HL-60 (cell line): ENCODE measurements at regions not wholly inside any gene's neighbourhood (a gene's known extent, or its start where the extent isn't known, plus 50 kb on each side); places are given as distances from the start of the nearest gene placed in this dataset.
"Not testable (repeated sequence)": the region's sequence is repeated elsewhere in the genome, so short reads cannot be mapped to it uniquely, and the experiment has no call there.

ENCODE experiments used
- DNase-seq, 2 experiments: peaks; one replicate each; pipeline ENCODE4 v3.0.0-alpha.2; 2010 to 2020; ENCODE audit warnings: low read depth in 1 of 2, low spot score in 1 of 2
- H3K27ac ChIP-seq: fragments of 250-450 bp; sonication (Bioruptor Pico); replicated peaks from 2 replicates; pipeline ENCODE4 v1.5.1; 2020; ENCODE audit warnings: mild to moderate bottlenecking, moderate library complexity
- H3K27me3 ChIP-seq: fragments of 250-450 bp; sonication (Bioruptor Pico); 2 replicates; pipeline ENCODE4 v1.5.1; 2021; ENCODE audit warnings: mild to moderate bottlenecking, moderate library complexity; ENCODE audit not compliant: insufficient read depth, poor library complexity, severe bottlenecking
- H3K4me3 ChIP-seq: replicated peaks from 2 replicates; pipeline ENCODE4 v1.5.1; 2011; ENCODE audit warnings: mild to moderate bottlenecking, control low read depth, low read length; ENCODE audit not compliant: insufficient read depth
- GABPA ChIP-seq: IDR thresholded peaks from 2 replicates; pipeline ENCODE4 v1.6.1; 2012; ENCODE audit warnings: low read depth
- POLR2AphosphoS5 ChIP-seq: IDR thresholded peaks from 2 replicates; pipeline ENCODE4 v1.6.1; 2012; ENCODE audit warnings: low read depth
- SPI1 ChIP-seq: IDR thresholded peaks from 2 replicates; pipeline ENCODE4 v1.6.1; 2012; ENCODE audit warnings: low read depth, mild to moderate bottlenecking, borderline replicate concordance
- TF ChIP-seq, protein P1 (sequence below): IDR thresholded peaks from 2 replicates; pipeline ENCODE4 v1.6.1; 2012; ENCODE audit warnings: low read depth; ENCODE audit not compliant: insufficient replicate concordance
- TF ChIP-seq, protein P2 (sequence below): IDR thresholded peaks from one replicate; pipeline ENCODE4 v1.5.1; 2011; ENCODE audit warnings: low read length, control low read depth, inconsistent platforms; ENCODE audit not compliant: insufficient read depth

DNA sequence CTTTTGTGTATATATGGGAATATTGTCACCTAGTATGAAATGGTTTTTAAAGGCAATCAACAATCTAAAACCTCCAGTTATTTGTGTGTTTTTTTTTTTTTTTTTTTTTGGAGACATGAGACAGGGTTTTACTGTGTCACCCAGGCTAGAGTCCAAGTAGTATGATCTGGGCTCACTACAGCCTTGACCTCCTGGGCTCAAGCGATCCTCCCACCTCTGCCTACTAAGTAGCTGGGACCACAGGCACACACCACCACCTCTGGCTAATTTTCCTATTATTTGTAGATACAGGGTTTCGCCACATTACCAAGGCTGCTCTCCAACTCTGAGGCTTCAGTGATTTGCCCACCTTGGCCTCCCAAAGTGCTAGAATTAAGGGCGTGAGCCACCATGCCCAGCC, 349.9 kb downstream of the UTRN start:
- TF ChIP-seq, protein P1, sequence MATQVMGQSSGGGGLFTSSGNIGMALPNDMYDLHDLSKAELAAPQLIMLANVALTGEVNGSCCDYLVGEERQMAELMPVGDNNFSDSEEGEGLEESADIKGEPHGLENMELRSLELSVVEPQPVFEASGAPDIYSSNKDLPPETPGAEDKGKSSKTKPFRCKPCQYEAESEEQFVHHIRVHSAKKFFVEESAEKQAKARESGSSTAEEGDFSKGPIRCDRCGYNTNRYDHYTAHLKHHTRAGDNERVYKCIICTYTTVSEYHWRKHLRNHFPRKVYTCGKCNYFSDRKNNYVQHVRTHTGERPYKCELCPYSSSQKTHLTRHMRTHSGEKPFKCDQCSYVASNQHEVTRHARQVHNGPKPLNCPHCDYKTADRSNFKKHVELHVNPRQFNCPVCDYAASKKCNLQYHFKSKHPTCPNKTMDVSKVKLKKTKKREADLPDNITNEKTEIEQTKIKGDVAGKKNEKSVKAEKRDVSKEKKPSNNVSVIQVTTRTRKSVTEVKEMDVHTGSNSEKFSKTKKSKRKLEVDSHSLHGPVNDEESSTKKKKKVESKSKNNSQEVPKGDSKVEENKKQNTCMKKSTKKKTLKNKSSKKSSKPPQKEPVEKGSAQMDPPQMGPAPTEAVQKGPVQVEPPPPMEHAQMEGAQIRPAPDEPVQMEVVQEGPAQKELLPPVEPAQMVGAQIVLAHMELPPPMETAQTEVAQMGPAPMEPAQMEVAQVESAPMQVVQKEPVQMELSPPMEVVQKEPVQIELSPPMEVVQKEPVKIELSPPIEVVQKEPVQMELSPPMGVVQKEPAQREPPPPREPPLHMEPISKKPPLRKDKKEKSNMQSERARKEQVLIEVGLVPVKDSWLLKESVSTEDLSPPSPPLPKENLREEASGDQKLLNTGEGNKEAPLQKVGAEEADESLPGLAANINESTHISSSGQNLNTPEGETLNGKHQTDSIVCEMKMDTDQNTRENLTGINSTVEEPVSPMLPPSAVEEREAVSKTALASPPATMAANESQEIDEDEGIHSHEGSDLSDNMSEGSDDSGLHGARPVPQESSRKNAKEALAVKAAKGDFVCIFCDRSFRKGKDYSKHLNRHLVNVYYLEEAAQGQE, result no peak
- TF ChIP-seq, protein P2, sequence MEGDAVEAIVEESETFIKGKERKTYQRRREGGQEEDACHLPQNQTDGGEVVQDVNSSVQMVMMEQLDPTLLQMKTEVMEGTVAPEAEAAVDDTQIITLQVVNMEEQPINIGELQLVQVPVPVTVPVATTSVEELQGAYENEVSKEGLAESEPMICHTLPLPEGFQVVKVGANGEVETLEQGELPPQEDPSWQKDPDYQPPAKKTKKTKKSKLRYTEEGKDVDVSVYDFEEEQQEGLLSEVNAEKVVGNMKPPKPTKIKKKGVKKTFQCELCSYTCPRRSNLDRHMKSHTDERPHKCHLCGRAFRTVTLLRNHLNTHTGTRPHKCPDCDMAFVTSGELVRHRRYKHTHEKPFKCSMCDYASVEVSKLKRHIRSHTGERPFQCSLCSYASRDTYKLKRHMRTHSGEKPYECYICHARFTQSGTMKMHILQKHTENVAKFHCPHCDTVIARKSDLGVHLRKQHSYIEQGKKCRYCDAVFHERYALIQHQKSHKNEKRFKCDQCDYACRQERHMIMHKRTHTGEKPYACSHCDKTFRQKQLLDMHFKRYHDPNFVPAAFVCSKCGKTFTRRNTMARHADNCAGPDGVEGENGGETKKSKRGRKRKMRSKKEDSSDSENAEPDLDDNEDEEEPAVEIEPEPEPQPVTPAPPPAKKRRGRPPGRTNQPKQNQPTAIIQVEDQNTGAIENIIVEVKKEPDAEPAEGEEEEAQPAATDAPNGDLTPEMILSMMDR, result no peak
- TF ChIP-seq GABPA (no peak), POLR2AphosphoS5 (no peak)
- Histone ChIP-seq H3K27me3 (no peaks in the 10 kb centered on the region), H3K27ac (no peak overlapping the region), H3K4me3 (no peak overlapping the region)
- DNase-seq, result no peak

DNA sequence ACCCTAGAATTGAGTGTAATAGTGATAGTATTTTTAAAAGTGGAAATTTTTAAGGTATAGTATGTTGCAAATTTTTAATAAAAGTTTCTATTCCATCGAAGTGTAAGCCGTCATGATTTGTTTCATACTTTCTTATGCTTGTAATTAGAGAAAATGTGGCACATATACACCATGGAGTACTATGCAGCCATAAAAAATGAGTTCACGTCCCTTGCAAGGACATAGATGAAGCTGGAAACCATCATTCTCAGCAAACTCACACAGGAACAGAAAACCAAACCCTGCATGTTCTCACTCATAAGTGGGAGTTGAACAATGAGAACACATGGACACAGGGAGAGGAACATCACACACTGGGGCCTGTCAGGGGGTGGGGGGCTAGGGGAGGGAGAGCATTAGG, 350.9 kb downstream of the UTRN start:
- not testable (repeated sequence) for H3K27me3 ChIP-seq, DNase-seq, H3K4me3 ChIP-seq, H3K27ac ChIP-seq

DNA sequence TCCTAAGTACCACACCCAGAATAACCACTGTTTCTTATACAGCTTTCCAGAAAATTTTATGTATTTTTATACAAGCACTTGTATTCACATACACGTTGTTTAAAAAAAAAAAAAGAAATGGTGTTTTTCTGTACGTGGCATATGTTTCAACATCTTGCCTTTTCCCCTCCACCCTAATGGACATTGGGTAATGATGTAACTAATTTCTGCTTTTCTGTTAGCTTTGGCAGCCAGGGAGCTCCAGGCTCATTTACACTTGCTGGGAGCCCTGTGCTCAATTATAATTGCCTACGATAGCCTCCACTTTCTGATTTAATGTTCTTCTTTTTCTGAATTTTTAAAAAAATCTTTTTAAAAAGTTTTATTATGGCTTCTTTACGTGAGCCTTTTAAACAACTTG, 352.4 kb downstream of the UTRN start:
- Histone ChIP-seq H3K27ac (peak overlapping the region; percentile 57), H3K27me3 (no peaks in the 10 kb centered on the region), H3K4me3 (no peak overlapping the region)
- TF ChIP-seq GABPA (no peak), POLR2AphosphoS5 (no peak), SPI1 (no peak)
- TF ChIP-seq, protein P2, result no peak
- TF ChIP-seq, protein P1, result no peak
- DNase-seq, result peak; percentile 24 to 69

DNA sequence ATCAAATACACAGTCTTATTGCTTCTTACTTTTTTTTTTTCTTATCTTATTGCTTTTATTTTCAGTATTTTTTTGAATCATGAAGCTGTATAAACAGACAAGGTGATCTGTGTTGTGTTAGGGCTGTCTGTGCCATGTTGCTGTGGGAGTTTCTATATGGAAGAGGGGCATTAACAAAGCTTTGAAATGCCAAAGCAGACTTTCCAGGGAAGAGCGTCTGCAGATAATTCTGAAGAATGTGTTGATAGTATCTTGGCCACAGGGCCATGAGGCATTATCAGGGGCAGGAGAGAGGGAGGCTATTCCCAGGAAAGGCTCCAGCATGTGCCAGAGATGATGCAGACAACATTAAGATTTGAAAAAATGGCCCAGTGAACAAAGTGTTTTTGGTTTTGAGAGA, 354.5 kb downstream of the UTRN start:
- Histone ChIP-seq H3K27me3 (no peaks in the 10 kb centered on the region), H3K4me3 (no peak overlapping the region), H3K27ac (no peak overlapping the region)
- DNase-seq, result no peak
- TF ChIP-seq GABPA (no peak), POLR2AphosphoS5 (no peak), SPI1 (no peak)
- TF ChIP-seq, protein P1, result no peak
- TF ChIP-seq, protein P2, result no peak
